IMR-90 (cell line): ENCODE measurements at regions not wholly inside any gene's neighbourhood (a gene's known extent, or its start where the extent isn't known, plus 50 kb on each side); places are given as distances from the start of the nearest gene placed in this dataset.

Experiments used
- ATAC-seq: fragments of 200-7000 bp; cut with Tn5 transposase; 2 replicates; pipeline ENCODE4 v1.9.1; 2020; ENCODE audit warnings: low read depth, mild to moderate bottlenecking, moderate library complexity
- BruUV-seq: library from RNA; stranded (reverse); fragments of 400-500 nt; replicated peaks from 2 replicates; lab custom pipeline; 2021; lab: Mats Ljungman, UMichigan
- CTCF ChIA-PET: fragments of 300-600 bp; formaldehyde crosslinking; extraction: SDS; loops from one replicate; lab custom pipeline; 2021; ENCODE audit warnings: antibody characterized with exemption; lab: Yijun Ruan, JAX
- POLR2A ChIA-PET: fragments of 300-600 bp; sonication (Branson Sonifier 250); formaldehyde crosslinking; loops from one replicate; lab custom pipeline; 2022; ENCODE audit warnings: antibody characterized with exemption; ENCODE audit not compliant: unreplicated experiment; lab: Charles Lee
- DNase-seq: peaks from one replicate; pipeline ENCODE4 v3.0.0; 2013
- H2AFZ ChIP-seq: replicated peaks from 2 replicates; pipeline ENCODE3; 2013; ENCODE audit warnings: low read length, mild to moderate bottlenecking; ENCODE audit not compliant: poor library complexity
- H2AK5ac ChIP-seq: 2 replicates; pipeline ENCODE4 v1.6.1; 2013; ENCODE audit warnings: low read depth, low read length, inconsistent platforms
- H2AK9ac ChIP-seq: replicated peaks from 2 replicates; pipeline ENCODE3; 2013; ENCODE audit warnings: mild to moderate bottlenecking, low read depth, low read length, moderate library complexity; ENCODE audit not compliant: poor library complexity
- H2BK120ac ChIP-seq: 2 replicates; pipeline ENCODE4 v1.6.1; 2013; ENCODE audit warnings: low read depth, low read length, inconsistent platforms
- H2BK15ac ChIP-seq: 3 replicates; pipeline ENCODE4 v1.6.1; 2013; ENCODE audit warnings: low read depth, low read length, inconsistent platforms
- H2BK20ac ChIP-seq: 2 replicates; pipeline ENCODE4 v1.6.1; 2013; ENCODE audit warnings: low read depth, mild to moderate bottlenecking, inconsistent platforms, low read length, moderate library complexity
- H2BK5ac ChIP-seq: 2 replicates; pipeline ENCODE4 v1.6.1; 2013; ENCODE audit warnings: mild to moderate bottlenecking, low read depth, low read length, inconsistent platforms; ENCODE audit not compliant: poor library complexity, severe bottlenecking
- H3K14ac ChIP-seq: replicated peaks from 2 replicates; pipeline ENCODE4 v1.6.1; 2013; ENCODE audit warnings: low read depth, low read length, inconsistent platforms
- H3K18ac ChIP-seq: 2 replicates; pipeline ENCODE4 v1.6.1; 2013; ENCODE audit warnings: low read depth, low read length, control low read depth
- H3K23ac ChIP-seq: 2 replicates; pipeline ENCODE4 v1.6.1; 2013; ENCODE audit warnings: low read depth, low read length, inconsistent platforms
- H3K27ac ChIP-seq: 2 replicates; pipeline ENCODE4 v1.5.1; 2013; ENCODE audit warnings: mild to moderate bottlenecking, control low read depth, low read length; ENCODE audit not compliant: insufficient read depth
- H3K27me3 ChIP-seq: 2 replicates; pipeline ENCODE4 v1.6.1; 2013; ENCODE audit warnings: low read length; ENCODE audit not compliant: control insufficient read depth, insufficient read depth
- H3K36me3 ChIP-seq: 2 replicates; pipeline ENCODE4 v1.6.1; 2013; ENCODE audit warnings: low read length, mixed read lengths; ENCODE audit not compliant: control insufficient read depth, insufficient read depth
- H3K4ac ChIP-seq: 2 replicates; pipeline ENCODE4 v1.6.1; 2013; ENCODE audit warnings: low read depth, low read length, inconsistent platforms
- H3K4me1 ChIP-seq: 2 replicates; pipeline ENCODE4 v1.6.1; 2013; ENCODE audit warnings: low read length, mixed read lengths; ENCODE audit not compliant: control insufficient read depth, insufficient read depth
- H3K4me2 ChIP-seq: 2 replicates; pipeline ENCODE4 v1.6.1; 2013; ENCODE audit warnings: low read depth, mild to moderate bottlenecking, control low read depth, low read length, moderate library complexity
- H3K4me3 ChIP-seq: 2 replicates; pipeline ENCODE4 v1.5.1; 2013; ENCODE audit warnings: low read depth, mild to moderate bottlenecking, control low read depth, low read length, moderate library complexity; ENCODE audit not compliant: insufficient read depth
- H3K56ac ChIP-seq: 2 replicates; pipeline ENCODE4 v1.6.1; 2013; ENCODE audit warnings: low read length, inconsistent platforms; ENCODE audit not compliant: insufficient read depth; ENCODE audit errors: extremely low read depth
- H3K79me1 ChIP-seq, 2 experiments: 2 replicates each; pipeline ENCODE4 v1.6.1; 2013; ENCODE audit warnings: low read length in 2 of 2, inconsistent platforms in 1 of 2, low read depth in 1 of 2
- H3K9ac ChIP-seq: 2 replicates; pipeline ENCODE4 v1.6.1; 2013; ENCODE audit warnings: low read depth, low read length, control low read depth
- H3K9me1 ChIP-seq: 2 replicates; pipeline ENCODE4 v1.6.1; 2013; ENCODE audit warnings: low read length, inconsistent platforms; ENCODE audit not compliant: insufficient read depth
- H3K9me3 ChIP-seq: 2 replicates; pipeline ENCODE4 v1.6.1; 2013; ENCODE audit warnings: low read length; ENCODE audit not compliant: control insufficient read depth, insufficient read depth
- H4K20me1 ChIP-seq: 2 replicates; pipeline ENCODE4 v1.6.1; 2013; ENCODE audit warnings: low read length, inconsistent platforms; ENCODE audit not compliant: insufficient read depth
- H4K5ac ChIP-seq: 2 replicates; pipeline ENCODE4 v1.6.1; 2013; ENCODE audit warnings: mild to moderate bottlenecking, low read depth, low read length, control low read depth
- H4K8ac ChIP-seq, 2 experiments: 2 replicates each; pipeline ENCODE4 v1.6.1; 2013; ENCODE audit warnings: low read depth in 2 of 2, low read length in 2 of 2, control low read depth in 1 of 2, inconsistent platforms in 1 of 2
- H4K91ac ChIP-seq: 2 replicates; pipeline ENCODE4 v1.6.1; 2013; ENCODE audit warnings: low read depth, low read length, inconsistent platforms; ENCODE audit not compliant: insufficient read depth
- BHLHE40 ChIP-seq: fragments of 150-350 bp; IDR thresholded peaks from 2 replicates; pipeline ENCODE4 v1.6.1; 2016; ENCODE audit warnings: mild to moderate bottlenecking, low read depth, low read length
- CHD1 ChIP-seq: IDR thresholded peaks from 2 replicates; pipeline ENCODE4 v1.6.1; 2012; ENCODE audit warnings: low read depth, low read length, improper control_type of control experiment
- CTCF ChIP-seq: conservative IDR thresholded peaks from 2 replicates; pipeline ENCODE4 v1.5.1; 2012; ENCODE audit warnings: mild to moderate bottlenecking, low read depth, low read length, improper control_type of control experiment
- ELK1 ChIP-seq: fragments of 150-350 bp; IDR thresholded peaks from 2 replicates; pipeline ENCODE4 v1.6.1; 2016; ENCODE audit warnings: low read depth, mild to moderate bottlenecking, low read length, moderate library complexity, borderline replicate concordance
- FOS ChIP-seq: fragments of 150-350 bp; IDR thresholded peaks from 2 replicates; pipeline ENCODE4 v1.6.1; 2016; ENCODE audit warnings: low read depth, low read length
- MAZ ChIP-seq: IDR thresholded peaks from 2 replicates; pipeline ENCODE4 v1.6.1; 2012; ENCODE audit warnings: low read depth, mild to moderate bottlenecking, low read length, improper control_type of control experiment, moderate library complexity, borderline replicate concordance
- NFE2L2 ChIP-seq: fragments of 150-350 bp; IDR thresholded peaks from 2 replicates; pipeline ENCODE4 v1.6.1; 2016; ENCODE audit warnings: low read depth, mild to moderate bottlenecking, low read length
- POLR2A ChIP-seq: IDR thresholded peaks from 2 replicates; pipeline ENCODE4 v1.6.1; 2012; ENCODE audit warnings: mild to moderate bottlenecking, low read depth, low read length
- RAD21 ChIP-seq: IDR thresholded peaks from 2 replicates; pipeline ENCODE4 v1.6.1; 2012; ENCODE audit warnings: low read length, improper control_type of control experiment
- RCOR1 ChIP-seq: IDR thresholded peaks from 2 replicates; pipeline ENCODE4 v1.6.1; 2012; ENCODE audit warnings: mild to moderate bottlenecking, low read length, improper control_type of control experiment; ENCODE audit not compliant: insufficient replicate concordance
- RFX5 ChIP-seq: IDR thresholded peaks from 2 replicates; pipeline ENCODE4 v1.8.0; 2012; ENCODE audit warnings: low read depth, mild to moderate bottlenecking, low read length, moderate library complexity
- SMC3 ChIP-seq: fragments of 150-350 bp; IDR thresholded peaks from 2 replicates; pipeline ENCODE4 v1.6.1; 2016; ENCODE audit warnings: low read depth, mild to moderate bottlenecking, antibody characterized with exemption, low read length, moderate library complexity
- USF2 ChIP-seq: fragments of 150-350 bp; IDR thresholded peaks from 2 replicates; pipeline ENCODE4 v1.6.1; 2017; ENCODE audit warnings: mild to moderate bottlenecking, antibody characterized with exemption, low read length, low read depth
- WGBS, 2 experiments: methylation state at CpG; one replicate each; pipeline versions ENCODE4 v1.1.5 to v1.1.7; 2013; ENCODE audit warnings: missing lambda C conversion rate in 2 of 2; ENCODE audit not compliant: insufficient read length in 1 of 2; ENCODE audit errors: extremely low coverage in 2 of 2; 5-methylcytosine and 5-hydroxymethylcytosine counted together
- dilution Hi-C: fragments of 300-500 bp; cut with HindIII; formaldehyde crosslinking; loops from one replicate; pipeline ENCODE4 v1.14.3; 2018; ENCODE audit warnings: low sequenced_read_pairs; ENCODE audit not compliant: unreplicated experiment
- in situ Hi-C: fragments of 300-500 bp; cut with MboI; formaldehyde crosslinking; loops from 3 replicates; pipeline ENCODE4 v1.14.3; 2019; ENCODE audit warnings: low sequenced_read_pairs, inconsistent platforms, mixed read lengths
- intact Hi-C: fragments of 100-400 bp; cut with micrococcal nuclease; formaldehyde crosslinking; loops from 2 replicates; pipeline ENCODE4 v1.10.0; 2022

GRCh38 chr11:42528911-42529310 is 782.9 kb upstream of the API5 start:
- CTCF ChIA-PET: no interaction called here

More at GRCh38 chr11:42528911-42529310, 782.9 kb upstream of the API5 start:
- H3K4me2 ChIP-seq: no peak overlapping the region
- H3K9me3 ChIP-seq: peaks cover 7% of the 10 kb centered on the region
- no peak overlapping the region for H2BK120ac ChIP-seq
- in situ Hi-C loops (no loop called here), dilution Hi-C loops (no loop called here), intact Hi-C loops (no loop called here)
- H3K79me1 ChIP-seq: no peaks in the 10 kb centered on the region
- H3K14ac ChIP-seq: no peak overlapping the region
- no peaks in the 10 kb centered on the region for H3K4me1 ChIP-seq
- WGBS, 2 experiments: 0% methylated on average over 2 of the region's 2 CpGs; no CpG with 5 or more reads in 1 of the 2 experiments
- POLR2A ChIA-PET: no interaction called here
- H3K4me3 ChIP-seq: no peak overlapping the region
- no peak overlapping the region for H3K23ac ChIP-seq
- no peak overlapping the region for H3K27ac ChIP-seq
- no peaks in the 10 kb centered on the region for H4K20me1 ChIP-seq
- H3K18ac ChIP-seq: no peak overlapping the region
- H4K8ac ChIP-seq: no peak overlapping the region
- H2AFZ ChIP-seq: no peak overlapping the region
- no peaks in the 10 kb centered on the region for H3K36me3 ChIP-seq
- H2BK5ac ChIP-seq: no peak overlapping the region
- ATAC-seq: no peak
- no peak overlapping the region for H3K4ac ChIP-seq
- no peak overlapping the region for H2AK5ac ChIP-seq
- H2AK9ac ChIP-seq: no peak overlapping the region
- TF ChIP-seq RFX5 (no peak), BHLHE40 (no peak), USF2 (no peak), FOS (no peak), NFE2L2 (no peak), ELK1 (no peak), CTCF (no peak), MAZ (no peak), POLR2A (no peak), RAD21 (no peak), SMC3 (no peak), CHD1 (no peak), RCOR1 (no peak)
- H3K56ac ChIP-seq: no peak overlapping the region
- H3K9me1 ChIP-seq: no peaks in the 10 kb centered on the region
- H4K91ac ChIP-seq: no peak overlapping the region
- no peak overlapping the region for H3K9ac ChIP-seq
- no peak overlapping the region for H2BK20ac ChIP-seq
- no peak overlapping the region for H2BK15ac ChIP-seq
- no TSS peak for BruUV-seq
- H3K27me3 ChIP-seq: no peaks in the 10 kb centered on the region
- DNase-seq: no peak
- H4K5ac ChIP-seq: no peak overlapping the region
